ENCODE measurements at regions not wholly inside any gene's neighbourhood (a gene's known extent, or its start where the extent isn't known, plus 50 kb on each side); places are given as distances from the start of the nearest gene placed in this dataset.

DNA sequence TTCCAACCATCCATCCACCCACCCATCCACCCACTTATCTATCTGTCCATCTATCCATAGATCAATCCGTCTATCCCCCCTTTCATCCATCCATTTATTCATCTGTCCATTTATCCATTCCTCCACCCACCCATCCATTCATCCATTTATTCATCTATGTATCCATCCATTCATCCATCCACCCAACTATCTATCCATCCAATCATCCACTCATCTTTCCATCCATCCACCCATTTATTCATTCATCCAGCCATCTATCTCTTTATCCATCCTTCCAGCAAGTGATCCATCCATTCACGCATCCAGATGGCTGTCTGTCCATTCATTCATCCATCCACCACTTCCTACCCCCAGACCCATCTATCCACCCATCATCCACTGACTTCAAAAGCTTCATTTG, 84.0 kb upstream of the CD99 start:
- no peak for DNase-seq

DNA sequence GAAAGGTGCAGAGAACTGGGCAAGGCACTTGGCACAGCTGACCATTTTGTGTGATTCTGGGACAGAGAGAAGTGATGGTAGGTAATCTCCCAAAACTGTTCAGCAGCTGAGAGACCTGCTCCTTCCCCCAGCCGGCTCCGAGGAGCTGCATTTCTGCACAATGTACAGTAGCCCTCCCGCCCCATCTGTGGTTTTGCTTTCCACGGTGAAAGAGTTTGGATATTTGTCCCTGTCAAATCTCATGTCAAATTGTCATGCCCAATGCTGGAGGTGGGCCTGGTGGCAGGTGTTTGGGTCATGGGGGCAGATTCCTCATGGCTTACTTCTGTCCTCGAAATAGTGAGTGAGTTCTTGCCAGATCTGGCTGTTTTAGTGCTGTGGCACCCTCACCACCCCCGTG, 90.5 kb upstream of the CD99 start:
- no peak for DNase-seq

DNA sequence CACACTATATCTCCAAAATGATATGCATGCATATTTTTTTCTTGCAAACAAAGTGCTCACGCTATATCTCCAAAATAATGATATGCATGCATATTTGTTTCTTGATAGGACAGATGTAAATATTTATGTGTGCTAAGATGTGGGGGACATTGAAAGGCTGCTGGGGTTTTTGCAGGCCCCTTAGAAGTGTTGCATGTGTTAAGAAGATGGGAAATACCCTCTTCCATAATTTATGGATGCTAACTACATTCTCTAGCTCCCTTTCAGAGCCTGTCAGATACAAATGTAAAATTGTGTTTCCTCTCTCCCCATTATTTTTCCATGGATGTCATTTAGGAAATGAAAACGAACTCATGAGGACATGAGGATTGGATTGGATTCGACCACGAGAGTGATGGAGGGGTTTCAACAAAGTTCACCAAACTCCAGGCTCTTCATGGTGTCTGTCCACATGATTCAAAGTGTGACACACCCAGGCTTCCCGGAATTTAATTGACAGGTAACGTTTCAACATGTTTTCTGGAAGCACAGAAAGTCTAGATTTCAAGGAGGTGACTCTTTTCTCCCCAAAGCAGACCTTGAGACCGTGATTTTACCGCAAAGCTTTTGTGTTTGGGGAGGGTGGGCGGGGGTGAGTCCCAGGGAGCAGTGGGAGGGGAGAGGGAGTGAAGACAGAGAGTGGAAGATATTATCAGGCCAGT, 94.4 kb upstream of the CD99 start:
- no peak for DNase-seq

DNA sequence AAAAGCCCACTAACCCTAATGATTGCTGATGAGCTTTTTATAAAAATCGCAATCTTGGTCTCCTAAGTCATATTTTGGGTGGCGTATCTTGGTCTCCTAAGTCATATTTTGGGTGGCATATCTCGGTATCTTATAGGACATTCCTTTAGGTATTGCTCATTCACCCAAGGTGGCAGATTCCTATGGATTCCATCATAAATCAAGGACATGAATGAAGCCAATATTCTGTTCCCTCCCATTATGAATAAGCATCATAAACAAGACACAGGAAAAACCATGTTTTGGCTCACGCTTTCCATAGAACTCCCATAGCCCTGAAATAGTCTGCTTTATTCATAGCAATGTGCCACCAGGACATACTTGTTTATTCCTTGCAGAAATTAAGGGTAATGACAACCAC, 95.0 kb upstream of the CD99 start:
- no peak for DNase-seq

DNA sequence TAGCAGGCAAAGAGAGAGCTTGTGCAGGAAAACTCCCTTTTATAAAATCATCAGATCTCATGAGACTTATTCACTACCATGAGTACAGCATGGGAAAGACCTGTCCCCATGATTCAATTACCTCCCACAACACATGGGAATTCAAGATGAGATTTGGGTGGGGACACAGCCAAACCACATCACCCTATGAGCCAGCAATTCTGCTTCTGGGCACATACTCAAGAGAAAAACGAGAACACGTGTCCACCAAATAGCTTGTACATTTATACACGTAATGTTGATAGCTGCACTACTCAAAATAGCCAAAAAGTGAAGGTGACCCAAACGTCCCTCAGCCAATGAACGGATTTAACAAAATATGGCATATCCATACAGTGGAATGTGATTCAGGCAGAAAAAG, 94.5 kb upstream of the DHRSX start:
- no peak for DNase-seq

DNA sequence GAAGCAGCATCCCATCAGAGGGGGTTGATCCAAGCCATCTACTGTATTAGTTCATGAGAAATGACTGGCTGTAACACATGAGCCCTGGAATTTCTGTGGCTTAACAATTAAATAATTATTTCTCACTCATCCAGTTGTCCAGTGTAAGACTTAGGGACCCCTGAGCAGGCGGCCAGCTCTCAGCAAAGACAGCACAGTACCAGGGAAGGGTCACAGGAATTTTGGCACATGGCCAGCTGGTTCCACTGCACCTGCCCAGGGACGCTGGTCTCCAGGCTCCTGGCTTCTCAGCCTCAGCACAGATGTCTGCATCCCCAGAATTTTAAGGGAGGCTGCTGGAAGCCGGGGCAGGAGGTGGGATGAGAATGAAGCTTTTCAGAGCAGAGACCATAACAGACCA, 93.7 kb upstream of the DHRSX start:
- DNase-seq: no peak

DNA sequence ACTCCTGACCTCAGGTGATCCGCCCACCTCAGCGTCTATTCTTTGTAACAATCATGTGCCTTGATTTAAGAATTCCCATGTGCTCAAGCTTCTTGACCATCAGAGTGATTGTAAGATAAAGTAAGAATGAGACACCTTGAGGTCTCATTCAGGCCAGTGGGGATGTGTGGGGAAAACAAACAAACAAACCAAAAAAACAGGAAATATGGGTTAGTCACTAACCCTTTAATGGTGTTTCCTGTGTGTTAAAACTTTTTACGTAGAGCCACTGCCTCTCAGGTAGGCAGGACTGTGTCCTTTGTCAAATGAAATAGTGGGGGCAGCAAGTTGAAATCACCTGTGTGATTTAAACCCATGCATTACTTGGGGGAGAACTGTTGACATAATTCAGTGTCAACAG, 91.5 kb upstream of the DHRSX start:
- DNase-seq: no peak

DNA sequence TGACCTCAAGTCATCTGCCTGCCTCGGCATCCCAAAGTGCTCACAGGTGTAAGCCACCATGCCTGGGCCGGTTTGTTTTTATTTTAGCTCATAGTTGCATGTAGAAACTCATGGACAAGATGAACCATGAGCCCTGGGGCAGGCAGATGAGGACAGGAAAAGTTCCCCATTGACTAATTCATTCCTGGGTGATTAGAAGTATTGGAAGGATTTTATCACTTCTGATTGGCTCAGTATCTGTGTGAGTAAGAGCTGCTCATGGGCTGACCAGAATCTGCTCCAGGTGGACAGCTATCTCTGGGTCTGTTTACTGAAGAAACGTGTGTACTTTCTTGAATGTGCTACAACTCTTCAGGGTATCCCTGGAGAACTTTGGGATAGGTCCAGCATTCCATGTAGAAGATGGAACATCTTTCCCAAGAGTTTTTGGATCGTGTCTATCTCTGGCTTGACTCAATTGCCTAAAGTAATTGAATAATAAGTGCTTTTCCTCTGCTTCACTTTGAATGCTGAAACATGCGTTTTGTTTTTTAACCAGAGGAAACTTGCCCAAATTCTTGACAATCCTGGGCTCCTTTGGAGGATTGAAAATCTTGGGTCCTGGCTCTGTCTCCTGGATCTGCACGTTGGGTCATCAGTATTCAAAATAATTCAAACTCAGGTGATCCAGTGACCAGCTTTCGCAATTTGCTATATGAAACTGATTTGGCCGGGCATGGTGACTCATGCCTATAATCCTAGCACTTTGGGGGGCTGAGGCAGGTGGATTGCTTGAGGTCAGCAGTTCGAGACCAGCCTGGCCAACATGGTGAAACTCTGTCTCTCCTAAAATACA, 88.6 kb upstream of the DHRSX start:
- no peak for DNase-seq

DNA sequence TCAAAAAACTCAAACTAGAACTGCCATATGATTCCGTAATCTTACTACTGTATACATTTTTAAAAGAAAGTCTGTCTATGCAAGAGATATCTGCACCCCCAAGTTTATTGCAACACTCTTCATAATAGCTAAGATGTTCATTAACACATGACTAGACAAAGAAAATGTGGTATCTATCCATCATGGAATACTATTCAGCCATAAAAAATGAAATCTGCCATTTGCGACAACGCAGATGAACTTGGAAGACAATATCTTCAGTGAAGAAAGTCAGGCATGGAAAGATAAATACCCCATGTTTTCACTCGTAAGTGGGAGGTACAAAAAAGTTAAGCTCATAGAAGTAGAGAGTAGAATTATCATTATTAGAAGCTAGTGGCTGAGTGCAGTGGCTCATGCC, 87.3 kb upstream of the DHRSX start:
- no peak for DNase-seq

DNA sequence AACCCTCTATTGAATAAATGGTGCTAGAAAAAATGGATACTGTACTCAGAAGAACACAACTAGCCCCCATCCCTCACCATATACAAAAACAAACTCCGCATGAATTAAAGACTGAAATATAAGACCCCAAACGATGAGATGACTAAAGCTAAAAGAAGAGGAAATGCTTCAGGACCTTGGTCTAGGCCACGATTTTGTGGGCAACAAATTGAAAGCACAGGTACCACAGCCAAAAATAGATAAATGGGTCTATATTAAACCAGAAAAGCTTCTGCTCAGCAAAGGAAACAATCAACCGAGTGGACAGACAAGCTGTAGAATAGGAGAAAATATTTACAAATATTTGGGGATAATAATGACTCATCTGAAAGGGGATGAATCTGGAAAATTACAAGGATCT, 86.4 kb upstream of the DHRSX start:
- no peak for DNase-seq

DNA sequence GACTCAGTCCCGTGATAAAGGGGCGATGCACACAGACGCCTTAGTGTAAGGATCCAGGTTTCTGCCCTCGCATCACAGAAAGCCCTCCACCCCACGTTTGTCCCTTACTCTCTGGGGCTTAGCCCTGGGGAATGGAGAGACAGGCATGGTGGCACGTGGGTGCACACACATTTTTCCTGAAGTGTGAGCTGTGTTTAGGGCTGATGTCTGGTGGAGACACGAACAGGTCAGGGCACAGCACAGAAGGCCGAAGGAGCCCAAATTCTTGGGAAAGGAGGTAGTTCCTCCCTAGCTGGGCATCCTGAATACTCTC, 84.3 kb upstream of the DHRSX start:
- DNase-seq: no peak

DNA sequence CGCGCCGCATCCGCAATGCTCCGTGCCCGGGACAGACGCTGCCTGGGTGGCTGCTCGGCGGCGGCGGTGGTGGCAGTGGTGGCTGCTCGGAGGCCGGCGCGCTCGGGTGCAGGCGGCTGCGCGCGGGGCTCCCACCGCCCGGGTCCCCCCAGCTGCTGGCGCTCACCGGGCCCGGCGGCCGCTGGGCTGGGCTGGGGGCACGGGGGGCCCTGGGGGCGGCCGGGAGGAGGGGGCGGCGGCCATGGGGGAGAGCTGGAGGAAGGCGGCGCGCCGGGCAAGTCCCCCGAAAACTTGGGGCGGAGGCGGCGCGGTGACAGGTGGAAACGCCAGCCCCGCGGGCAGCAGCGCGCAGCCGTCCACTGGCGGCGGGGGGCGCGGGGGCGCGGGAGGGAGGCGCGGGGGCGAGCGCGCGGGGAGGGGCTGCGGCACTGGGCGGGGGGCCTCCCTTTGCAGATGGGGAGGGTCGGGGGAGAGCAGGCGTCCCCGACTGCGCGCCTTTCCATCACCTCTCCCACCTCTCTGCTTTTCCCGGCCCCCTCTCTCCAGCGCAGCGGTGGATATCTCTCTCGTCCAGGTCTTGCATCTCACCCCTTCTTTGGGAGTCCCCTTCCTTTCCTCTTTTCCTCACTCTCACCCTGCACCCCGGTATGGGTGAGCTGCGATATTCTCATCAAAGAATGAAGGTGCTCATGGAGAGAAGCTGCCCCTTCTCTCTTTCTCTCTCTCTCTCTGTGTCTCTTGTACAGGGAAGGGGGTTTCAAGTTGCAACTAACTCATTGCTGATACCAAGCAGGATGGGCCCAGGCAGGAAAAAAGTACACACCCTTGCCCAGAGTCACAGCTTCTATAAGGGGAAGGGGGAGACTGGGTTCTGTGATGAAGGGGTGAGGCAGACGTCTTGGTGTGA, 83.7 kb upstream of the DHRSX start:
- DNase-seq: no peak

DNA sequence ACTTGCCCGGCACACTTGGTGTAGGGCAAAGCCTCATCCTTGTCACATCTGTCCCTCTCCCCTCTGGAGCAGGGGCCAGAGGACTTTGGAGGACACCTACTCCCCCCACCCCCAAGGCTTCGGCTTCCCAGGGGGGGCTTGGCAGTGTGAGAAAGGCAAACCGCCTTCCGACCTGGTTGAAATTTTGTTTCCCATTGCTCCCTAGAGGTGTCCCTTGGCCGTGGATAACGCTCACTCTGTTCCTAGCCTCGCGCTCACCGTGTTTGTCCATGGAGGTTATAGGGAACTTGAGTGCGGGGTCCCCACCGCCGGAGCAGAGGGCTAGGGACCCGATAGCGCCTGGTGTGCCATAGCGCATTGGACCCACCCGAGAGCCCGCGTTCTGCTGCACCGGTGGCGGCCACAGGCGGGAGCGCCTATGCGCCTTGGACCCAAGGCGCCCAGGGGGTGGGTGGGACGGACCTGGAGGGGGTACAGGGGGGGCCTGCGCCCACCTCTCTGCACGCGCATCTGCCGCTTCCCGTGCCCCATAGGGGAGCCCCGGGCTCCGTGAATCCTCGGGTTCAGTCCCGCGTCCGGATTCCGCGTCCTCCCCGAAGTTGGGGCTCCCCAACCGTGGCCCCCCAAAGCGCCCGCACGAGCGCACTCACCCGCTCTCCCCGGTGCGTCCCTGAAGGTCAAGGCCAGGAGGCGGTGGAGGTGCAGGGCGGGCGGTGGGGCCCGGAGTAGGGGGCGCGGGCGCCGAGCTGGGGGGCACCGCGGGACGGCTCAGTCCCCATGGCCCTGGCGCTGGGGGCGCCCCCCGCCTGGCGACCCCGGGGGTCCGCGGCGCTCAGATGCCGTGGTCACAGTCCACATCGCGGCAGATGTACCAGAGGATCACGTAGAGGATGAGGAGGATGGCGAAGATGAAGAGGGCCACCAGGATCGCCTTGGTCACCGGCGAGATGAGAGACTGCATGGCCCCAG, 82.7 kb upstream of the DHRSX start:
- DNase-seq: no peak

DNA sequence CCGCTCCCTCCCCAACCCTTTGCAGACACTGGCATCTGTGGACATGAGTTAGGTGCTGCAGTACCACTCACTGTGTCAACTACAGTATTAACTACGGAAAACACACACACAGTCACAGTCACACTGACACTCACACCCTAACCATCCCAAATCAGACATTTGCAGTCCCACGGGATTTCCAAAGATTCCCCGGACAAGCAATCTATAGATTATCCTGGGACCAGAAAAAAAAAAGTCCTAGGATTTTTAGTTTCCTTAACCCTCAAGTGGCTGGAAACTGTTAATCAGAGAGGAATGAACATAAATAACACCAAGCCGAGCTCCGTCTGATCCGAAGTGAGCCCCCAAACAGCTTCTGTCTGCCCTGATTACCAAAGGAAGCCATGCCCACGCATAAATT, 81.9 kb upstream of the DHRSX start:
- DNase-seq: no peak

DNA sequence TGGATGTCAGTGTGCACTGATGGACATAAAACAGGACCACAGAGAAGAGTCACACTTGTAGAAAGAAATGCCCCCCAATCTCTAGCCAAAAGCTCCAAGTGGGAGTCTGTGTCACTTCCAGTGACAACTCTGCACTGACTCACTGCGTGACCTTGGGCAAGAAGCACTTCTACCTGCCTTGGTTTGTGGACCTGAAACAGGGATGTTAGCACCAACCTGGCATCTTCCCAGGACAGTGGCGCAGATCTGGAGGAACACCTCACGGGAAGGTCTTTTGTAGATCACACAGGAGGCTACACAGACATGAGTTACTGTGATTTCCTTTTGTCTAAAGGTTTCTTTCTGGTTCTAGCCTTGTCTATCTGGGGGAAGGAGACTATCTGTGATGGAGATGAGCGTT, 80.5 kb upstream of the DHRSX start:
- no peak for DNase-seq

DNA sequence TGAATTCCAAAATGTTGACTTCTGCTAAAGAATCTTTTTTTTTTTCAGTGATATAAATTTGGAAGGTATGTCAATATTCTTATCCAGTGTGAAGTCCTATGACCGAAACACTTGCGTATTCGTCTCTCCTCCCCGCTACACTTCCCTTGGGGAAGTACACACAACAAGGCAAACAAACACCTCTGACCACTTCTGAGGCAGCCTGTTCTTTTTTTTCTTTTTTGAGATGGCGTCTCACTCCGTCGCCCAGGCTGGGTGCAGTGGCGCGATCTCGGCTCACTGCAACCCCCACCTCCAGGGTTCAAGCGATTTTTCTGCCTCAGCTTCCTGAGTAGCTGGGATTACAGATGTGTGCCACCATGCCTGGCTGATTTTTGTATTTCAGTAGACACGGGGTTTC, 78.1 kb upstream of the DHRSX start:
- no peak for DNase-seq

DNA sequence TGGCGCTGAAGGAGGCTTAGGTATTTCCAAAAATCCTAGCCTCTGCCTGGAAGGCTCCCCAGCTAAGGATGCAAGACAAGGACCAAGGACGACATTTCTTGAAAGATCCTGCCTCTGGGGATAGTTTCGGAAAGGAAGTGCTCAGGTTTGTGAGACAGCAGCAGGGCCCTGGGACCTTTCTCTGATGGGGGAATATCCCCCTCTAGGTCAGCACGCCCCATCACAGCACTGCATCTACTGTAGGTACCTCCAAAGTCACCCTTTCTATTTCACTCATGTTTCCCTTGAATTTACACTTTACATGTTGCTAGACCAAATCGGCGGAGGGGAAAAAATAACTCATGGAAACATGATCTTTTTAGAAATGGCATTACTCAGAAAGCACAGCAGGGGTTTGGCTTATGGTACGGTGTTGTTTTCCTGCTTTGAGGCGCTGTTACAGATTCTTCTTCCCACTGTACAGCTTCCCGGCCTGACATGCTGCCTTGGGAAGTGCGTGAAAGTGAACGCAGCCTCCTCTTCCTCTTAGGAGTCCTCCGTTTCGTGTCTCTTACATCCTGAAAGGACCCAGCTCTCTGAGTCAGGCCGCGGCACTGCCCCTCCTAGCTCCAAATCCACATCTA, 77.2 kb upstream of the DHRSX start:
- DNase-seq: no peak

DNA sequence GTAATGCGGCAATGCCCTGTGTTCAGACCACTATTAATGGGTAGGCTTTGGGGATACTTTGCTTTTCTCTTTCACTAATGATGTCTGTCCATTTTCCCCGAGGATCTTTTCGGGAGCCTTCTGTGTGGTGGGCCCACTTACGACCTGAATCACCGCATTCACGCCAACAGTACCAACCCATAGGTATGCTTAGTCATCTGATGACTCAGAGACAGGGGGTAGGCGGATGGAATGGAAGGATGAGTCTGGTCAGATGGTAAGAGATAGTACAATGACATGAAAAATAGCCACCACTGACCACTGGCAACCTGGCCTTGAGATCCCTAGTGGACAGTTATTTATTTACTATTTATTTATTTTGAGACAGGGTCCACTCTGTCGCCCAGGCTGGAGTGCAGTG, 76.0 kb upstream of the DHRSX start:
- DNase-seq: no peak

DNA sequence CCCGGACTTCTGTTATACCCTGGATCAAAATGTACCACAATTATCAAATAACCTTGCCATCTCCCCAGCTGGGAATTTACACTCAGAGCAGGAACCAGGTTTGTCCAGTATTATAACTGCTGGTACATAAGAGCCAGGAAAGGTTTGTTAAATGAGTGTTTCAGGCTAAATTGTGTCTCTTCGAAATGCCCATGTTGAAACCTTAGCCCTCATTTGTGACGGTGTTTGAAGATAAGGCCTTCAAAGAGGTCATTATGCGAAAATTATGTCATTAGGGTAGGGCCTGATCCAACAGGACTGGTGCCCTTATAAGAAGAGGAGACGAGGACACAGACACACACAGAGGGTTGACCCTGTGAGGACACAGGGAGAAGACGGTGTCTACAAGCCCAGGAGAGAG, 73.5 kb upstream of the DHRSX start:
- no peak for DNase-seq

DNA sequence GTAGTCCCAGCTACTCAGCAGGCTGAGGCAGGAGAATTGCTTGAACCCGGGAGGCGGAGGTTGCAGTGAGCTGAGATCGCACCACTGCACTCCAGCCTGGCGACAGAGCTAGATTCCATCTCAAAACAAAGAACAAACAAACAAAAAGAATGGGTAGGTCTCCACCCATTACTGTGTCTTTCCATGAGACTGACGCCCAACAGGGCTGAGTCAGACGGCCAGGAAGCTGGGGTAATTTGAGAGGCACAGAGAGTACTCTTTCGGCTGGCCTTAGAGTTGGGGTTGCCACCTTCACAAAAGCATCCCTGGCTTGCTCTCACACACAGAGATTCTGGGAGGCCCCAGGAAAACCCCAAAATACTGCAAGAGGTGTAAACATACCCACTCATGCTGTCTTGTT, 72.0 kb upstream of the DHRSX start:
- no peak for DNase-seq

DNA sequence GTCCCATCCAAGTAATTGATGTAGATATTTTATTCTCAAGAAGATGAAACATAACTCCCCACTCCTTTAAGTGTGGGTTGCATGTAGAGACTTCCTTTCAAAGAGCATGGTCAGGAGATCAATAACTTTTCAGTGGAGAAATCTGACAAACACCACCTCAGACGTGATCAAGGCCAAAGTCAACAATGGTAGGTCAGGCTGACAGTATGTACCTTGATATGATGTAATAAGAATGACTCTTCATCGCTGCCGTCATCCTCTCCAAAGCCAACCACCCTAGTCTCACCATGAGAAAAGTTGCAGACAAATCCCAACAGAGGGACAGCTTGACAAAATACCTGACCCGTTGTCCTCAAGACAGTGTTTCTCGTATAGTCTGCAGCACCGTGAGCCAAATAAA, 67.3 kb upstream of the DHRSX start:
- no peak for DNase-seq

DNA sequence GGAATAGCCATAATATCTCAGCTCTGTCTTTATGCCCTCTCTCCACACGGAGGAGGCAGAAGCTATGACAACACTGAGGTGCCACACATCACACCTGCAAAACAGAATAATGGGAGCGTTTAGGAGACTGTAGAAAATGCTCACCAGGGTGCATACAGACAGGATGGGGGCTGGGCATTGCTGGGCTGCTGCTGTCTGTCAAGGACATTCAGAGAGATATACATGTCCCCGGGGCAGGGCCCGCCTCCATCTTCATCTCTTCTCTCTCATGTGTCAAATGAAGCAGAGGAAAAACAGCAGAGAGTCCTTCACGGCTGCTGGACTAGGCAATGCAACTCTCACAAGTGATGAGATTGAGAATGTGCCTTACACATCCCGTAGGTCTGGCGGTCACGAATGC, 65.3 kb upstream of the DHRSX start:
- DNase-seq: no peak
